ENCODE measurements at regions not wholly inside any gene's neighbourhood (a gene's known extent, or its start where the extent isn't known, plus 50 kb on each side); places are given as distances from the start of the nearest gene placed in this dataset.

DNA sequence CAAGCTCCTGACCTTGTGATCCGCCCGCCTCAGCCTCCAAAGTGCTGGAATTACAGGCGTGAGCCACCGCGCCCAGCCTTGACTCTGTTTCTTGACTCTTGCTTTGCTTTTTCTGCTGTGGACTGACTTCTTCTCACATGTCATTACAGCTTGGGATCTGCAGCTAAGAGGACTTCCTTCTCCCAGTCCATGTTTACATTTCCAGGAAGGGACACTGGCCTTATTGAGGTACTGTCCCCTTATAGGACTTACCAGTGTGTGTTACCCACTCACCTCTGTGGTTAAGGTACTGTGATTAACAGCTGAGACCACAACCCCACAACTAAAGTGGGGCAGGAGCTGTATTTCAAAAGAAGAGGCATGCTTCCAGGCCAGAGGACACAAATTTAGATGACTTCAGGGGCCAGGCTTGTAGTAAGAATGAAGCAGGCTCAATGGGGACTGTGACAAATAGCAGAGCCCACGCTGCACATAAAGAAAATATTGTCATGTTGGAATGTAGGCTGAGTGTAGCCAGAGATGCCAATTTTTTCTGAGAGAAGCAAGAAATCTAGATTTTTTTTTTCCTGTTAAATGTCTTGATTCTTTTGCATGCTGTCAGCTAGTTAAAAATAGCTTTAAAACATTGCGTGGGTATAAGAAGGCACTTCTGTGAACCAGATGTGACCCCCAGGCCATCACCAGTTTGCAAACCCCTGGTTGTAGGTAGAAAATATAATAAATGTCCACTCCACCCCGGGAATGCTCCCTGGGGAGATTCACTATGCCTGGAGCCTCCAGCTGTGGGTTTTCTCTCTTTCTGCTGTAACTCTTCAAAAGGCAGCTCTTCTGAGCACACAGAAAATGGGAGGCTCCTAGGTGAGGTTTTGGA lies 75.0 kb downstream of the PTPDC1 start:
- no peak overlapping the region for H3K27ac ChIP-seq (ENCODE audit: low read length)
- no peak overlapping the region for H2AFZ ChIP-seq (ENCODE audit: low read length)
- H3K9ac ChIP-seq (ENCODE audit: low read length) = no peak overlapping the region
- no peak overlapping the region for H3K4me3 ChIP-seq (ENCODE audit: low read length)
- no peaks in the 10 kb centered on the region for H3K27me3 ChIP-seq (ENCODE audit: low read length)
- no peaks in the 10 kb centered on the region for H3K36me3 ChIP-seq (ENCODE audit: insufficient read depth, low read length)
- H3K79me2 ChIP-seq (ENCODE audit: low read length) = no peaks in the 10 kb centered on the region
- no peak overlapping the region for H3K4me2 ChIP-seq (ENCODE audit: low read depth, low read length, poor library complexity, severe bottlenecking)
- H3K4me1 ChIP-seq (ENCODE audit: low read length) = 0 out of 2 replicates have a peak, but pooled peaks cover 3% of the 10 kb centered on the region
- no peaks in the 10 kb centered on the region for H3K9me2 ChIP-seq (replicated peaks; ENCODE audit: insufficient read depth, low read length)
- no peaks in the 10 kb centered on the region for H4K20me1 ChIP-seq (ENCODE audit: insufficient read depth, low read depth, low read length)
- DNase-seq = no peak
- no peaks in the 10 kb centered on the region for H3K9me3 ChIP-seq (ENCODE audit: low read length)

DNA sequence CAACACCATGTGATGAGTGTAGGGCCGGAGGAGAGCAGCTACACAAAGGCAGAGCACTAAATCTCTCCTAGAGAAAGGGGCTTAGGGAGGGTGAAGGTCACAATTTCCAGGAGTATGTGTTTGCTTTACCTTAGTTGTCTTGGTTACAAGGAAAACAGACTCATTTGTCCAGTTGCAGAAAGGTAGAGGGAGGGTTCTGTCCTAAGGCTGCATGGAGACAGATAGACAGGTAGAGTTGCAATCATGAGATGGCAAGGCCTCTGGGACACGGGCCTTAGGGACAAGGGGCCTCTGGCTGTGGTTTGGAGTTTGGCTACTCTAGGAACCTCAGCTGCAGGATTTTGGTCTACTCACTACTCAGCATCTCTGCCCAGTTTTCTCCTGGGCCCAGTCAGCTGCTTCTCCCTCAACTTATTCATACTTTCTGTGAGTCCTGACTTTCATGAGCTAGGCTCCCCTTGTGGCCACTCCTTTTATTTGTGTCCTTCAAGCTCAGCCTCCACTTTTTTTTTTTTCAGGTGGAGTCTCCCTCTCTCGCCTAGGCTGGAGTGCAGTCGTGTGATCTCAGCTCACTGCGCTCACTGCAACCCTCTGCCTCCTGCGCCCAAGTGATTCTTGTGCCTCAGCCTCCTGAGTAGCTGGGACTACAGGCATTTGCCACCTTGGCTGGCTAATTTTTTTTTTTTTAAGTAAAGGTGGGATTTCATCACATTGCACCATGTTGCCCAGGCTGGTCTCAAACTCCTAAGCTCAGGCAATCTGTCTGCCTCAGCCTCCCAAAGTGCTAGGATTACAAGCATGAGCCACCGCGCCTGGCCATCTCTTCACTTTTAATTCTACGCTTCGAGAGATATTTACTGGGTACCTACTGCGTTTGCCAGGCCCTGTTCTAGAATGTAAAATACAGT lies 76.6 kb downstream of the PTPDC1 start:
- Histone ChIP-seq H3K27ac (ENCODE audit: low read length) (no peak overlapping the region), H3K9ac (ENCODE audit: low read length) (no peak overlapping the region), H3K36me3 (ENCODE audit: insufficient read depth, low read length) (no peaks in the 10 kb centered on the region), H3K4me1 (ENCODE audit: low read length) (peaks cover 12% of the 10 kb centered on the region), H2AFZ (ENCODE audit: low read length) (no peak overlapping the region), H3K79me2 (ENCODE audit: low read length) (no peaks in the 10 kb centered on the region), H4K20me1 (ENCODE audit: insufficient read depth, low read depth, low read length) (no peaks in the 10 kb centered on the region), H3K4me3 (ENCODE audit: low read length) (no peak overlapping the region), H3K27me3 (ENCODE audit: low read length) (no peaks in the 10 kb centered on the region), H3K9me3 (ENCODE audit: low read length) (no peaks in the 10 kb centered on the region), H3K4me2 (ENCODE audit: low read depth, low read length, poor library complexity, severe bottlenecking) (no peak overlapping the region), H3K9me2 (replicated peaks; ENCODE audit: insufficient read depth, low read length) (no peaks in the 10 kb centered on the region)
- DNase-seq = no peak

DNA sequence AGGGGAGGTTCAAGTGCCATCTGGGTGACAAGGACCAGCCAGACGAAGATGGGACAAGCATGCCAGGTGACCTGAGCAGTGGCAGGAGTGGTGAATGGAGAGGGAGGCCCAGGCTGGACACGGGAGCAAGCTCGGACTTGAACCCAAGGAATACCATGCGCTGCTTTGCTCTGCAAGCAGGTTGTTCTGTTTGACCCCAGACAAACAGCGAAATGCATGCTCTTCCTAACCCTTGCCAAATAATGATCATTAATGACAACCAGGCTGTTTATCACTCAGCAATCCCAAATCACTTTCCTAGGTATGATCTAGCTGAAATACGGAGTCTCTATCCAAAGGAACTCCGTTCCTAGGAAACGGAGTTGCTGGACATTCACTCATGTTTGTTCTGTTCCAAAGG lies 77.4 kb downstream of the PTPDC1 start:
- no peaks in the 10 kb centered on the region for H3K36me3 ChIP-seq (ENCODE audit: insufficient read depth, low read length)
- H3K27ac ChIP-seq (ENCODE audit: low read length) = no peak overlapping the region
- no peak overlapping the region for H2AFZ ChIP-seq (ENCODE audit: low read length)
- no peaks in the 10 kb centered on the region for H3K9me2 ChIP-seq (replicated peaks; ENCODE audit: insufficient read depth, low read length)
- H3K79me2 ChIP-seq (ENCODE audit: low read length) = no peaks in the 10 kb centered on the region
- DNase-seq = no peak
- H3K9me3 ChIP-seq (ENCODE audit: low read length) = no peaks in the 10 kb centered on the region
- H3K4me1 ChIP-seq (ENCODE audit: low read length) = peaks cover 12% of the 10 kb centered on the region
- H3K4me2 ChIP-seq (ENCODE audit: low read depth, low read length, poor library complexity, severe bottlenecking) = no peak overlapping the region
- H3K9ac ChIP-seq (ENCODE audit: low read length) = no peak overlapping the region
- H4K20me1 ChIP-seq (ENCODE audit: insufficient read depth, low read depth, low read length) = no peaks in the 10 kb centered on the region
- H3K27me3 ChIP-seq (ENCODE audit: low read length) = no peaks in the 10 kb centered on the region
- H3K4me3 ChIP-seq (ENCODE audit: low read length) = no peak overlapping the region

DNA sequence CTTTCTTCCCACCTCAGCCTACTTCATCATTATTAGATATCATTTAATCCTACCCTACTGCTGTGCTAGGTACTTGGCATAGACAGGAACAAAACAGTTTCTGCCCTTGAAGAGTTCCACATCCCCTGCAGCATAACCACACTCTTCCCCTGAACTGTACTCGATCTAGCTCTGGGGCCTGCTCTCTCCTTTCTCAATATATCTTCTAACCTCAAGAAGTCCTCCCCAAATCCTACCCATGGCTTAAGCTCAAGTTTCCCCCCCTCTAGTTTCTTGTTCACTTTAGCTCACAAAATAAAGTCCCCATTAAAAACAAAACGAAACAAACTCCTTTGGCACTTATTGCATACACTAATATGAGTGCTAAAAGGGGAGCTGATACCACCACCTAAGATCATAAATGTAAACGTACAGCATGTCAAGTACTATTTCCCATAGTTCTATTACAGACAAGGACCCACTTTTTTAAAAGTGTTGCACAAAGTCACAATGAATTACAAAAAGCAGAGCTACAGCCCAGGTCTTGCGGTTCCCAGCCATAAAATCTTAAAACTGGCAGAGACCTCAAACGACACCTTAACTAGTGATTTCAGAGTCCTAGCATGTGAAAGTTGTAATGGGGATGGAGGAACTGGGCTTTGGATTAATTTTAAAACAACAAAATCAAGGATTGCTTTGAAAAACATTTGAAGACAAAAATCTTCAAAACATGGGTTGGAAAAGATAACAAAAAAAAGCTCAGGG lies 80.7 kb downstream of the PTPDC1 start:
- H3K27me3 ChIP-seq (ENCODE audit: low read length) = no peaks in the 10 kb centered on the region
- peak overlapping the region; percentile 67 for H3K4me2 ChIP-seq (ENCODE audit: low read depth, low read length, poor library complexity, severe bottlenecking)
- H4K20me1 ChIP-seq (ENCODE audit: insufficient read depth, low read depth, low read length) = peaks cover 28% of the 10 kb centered on the region
- no peak for DNase-seq
- H3K79me2 ChIP-seq (ENCODE audit: low read length) = peaks cover 32% of the 10 kb centered on the region
- no peak overlapping the region for H3K27ac ChIP-seq (ENCODE audit: low read length)
- H3K9me3 ChIP-seq (ENCODE audit: low read length) = no peaks in the 10 kb centered on the region
- peak overlapping the region; percentile 64 for H3K9ac ChIP-seq (ENCODE audit: low read length)
- no peaks in the 10 kb centered on the region for H3K9me2 ChIP-seq (replicated peaks; ENCODE audit: insufficient read depth, low read length)
- H3K4me3 ChIP-seq (ENCODE audit: low read length) = peak overlapping the region; percentile 54; the same call in 1 of the 2 replicates
- H3K36me3 ChIP-seq (ENCODE audit: insufficient read depth, low read length) = peaks cover 13% of the 10 kb centered on the region; the same call in 1 of the 2 replicates
- peak overlapping the region; percentile 83; the same call in 1 of the 2 replicates for H2AFZ ChIP-seq (ENCODE audit: low read length)
- peaks cover 33% of the 10 kb centered on the region for H3K4me1 ChIP-seq (ENCODE audit: low read length)

DNA sequence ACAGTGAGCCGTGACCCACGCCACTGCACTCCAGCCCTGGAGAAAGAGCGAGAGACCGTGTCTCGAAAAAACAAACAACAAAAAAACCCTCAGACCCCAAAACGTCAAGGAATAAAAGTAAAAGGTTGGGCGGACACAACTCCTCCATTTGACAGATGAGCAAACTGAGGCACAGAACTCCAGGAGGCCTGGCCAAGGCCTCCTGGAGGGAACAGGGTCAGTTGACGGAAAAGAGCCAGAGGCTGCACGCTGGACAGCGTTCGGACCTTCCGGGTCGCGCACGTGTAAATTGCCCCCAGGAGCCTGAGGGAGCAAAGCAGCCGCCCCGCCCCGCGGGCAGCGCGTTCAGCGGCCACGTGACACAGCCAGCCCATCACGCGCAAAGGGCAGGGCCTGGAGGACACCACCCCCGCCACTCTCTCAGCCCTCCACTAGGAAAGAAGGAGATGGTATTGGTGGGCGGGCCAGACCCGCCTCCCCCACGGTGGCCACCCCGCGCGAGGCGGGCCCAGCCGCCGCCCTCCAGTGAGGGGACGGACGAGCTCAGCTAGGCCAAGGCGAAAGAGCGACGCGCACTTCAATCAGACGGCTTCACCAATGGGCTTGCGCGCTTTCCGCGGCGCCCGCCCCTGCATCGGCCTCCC lies 81.5 kb downstream of the PTPDC1 start:
- Histone ChIP-seq H3K9ac (ENCODE audit: low read length) (peak overlapping the region; percentile 97), H3K9me3 (ENCODE audit: low read length) (no peaks in the 10 kb centered on the region)

DNA sequence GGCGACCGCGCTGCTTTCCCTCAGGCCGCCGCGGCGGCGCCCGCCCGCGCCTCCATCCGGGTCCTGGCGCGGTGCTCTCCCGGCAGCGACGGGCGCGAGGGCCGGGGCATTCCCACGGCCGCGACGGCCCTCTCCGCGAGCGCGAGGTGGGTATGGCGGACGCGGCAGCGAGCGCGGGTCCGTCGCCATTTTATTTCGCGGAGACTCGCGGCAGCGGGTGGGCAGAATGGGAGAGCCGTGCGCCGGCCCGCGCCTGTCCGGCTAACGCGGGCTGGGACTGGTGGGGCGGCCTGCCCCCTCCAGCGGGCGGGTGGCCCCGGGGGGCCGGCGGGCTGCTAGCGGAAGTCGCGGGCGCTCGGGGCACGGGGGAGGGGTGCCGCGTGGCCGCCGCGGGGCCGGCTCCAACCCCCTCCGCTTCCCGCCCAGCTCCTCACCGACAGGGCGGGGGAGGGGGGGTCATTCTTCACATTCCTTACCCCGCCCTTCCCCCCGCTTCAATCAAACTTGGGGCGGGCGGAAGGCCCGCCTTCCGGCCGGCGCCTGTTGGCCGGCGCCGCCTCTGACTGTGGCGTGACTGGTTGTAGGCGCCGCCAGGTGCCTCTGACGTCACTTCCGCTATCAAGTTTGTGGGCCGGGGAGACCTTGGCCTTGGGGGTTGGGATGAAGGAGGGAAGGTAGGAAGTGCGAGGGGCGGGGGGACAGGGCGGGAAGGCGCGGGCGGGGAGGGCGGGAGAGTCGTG lies 82.1 kb downstream of the PTPDC1 start:
- DNase-seq = peak; percentile 99
- Histone ChIP-seq H2AFZ (ENCODE audit: low read length) (no peak overlapping the region), H3K79me2 (ENCODE audit: low read length) (peaks cover 46% of the 10 kb centered on the region), H3K36me3 (ENCODE audit: insufficient read depth, low read length) (peaks cover 21% of the 10 kb centered on the region; the same call in 1 of the 2 replicates), H3K9ac (ENCODE audit: low read length) (peak overlapping the region; percentile 97), H3K27ac (ENCODE audit: low read length) (peak overlapping the region; percentile 90), H3K4me2 (ENCODE audit: low read depth, low read length, poor library complexity, severe bottlenecking) (peak overlapping the region; percentile 65), H4K20me1 (ENCODE audit: insufficient read depth, low read depth, low read length) (peaks cover 40% of the 10 kb centered on the region), H3K4me1 (ENCODE audit: low read length) (peaks cover 46% of the 10 kb centered on the region), H3K4me3 (ENCODE audit: low read length) (peak overlapping the region; percentile 99), H3K9me2 (replicated peaks; ENCODE audit: insufficient read depth, low read length) (no peaks in the 10 kb centered on the region), H3K9me3 (ENCODE audit: low read length) (no peaks in the 10 kb centered on the region), H3K27me3 (ENCODE audit: low read length) (no peaks in the 10 kb centered on the region)

More for the DNA sequence above, 81.5 kb downstream of the PTPDC1 start:
- Histone ChIP-seq H2AFZ (ENCODE audit: low read length) (peak overlapping the region; percentile 83), H3K9me2 (replicated peaks; ENCODE audit: insufficient read depth, low read length) (no peaks in the 10 kb centered on the region), H3K4me3 (ENCODE audit: low read length) (peak overlapping the region; percentile 99; the same call in 1 of the 2 replicates), H3K4me1 (ENCODE audit: low read length) (peaks cover 40% of the 10 kb centered on the region), H3K36me3 (ENCODE audit: insufficient read depth, low read length) (peaks cover 18% of the 10 kb centered on the region; the same call in 1 of the 2 replicates), H4K20me1 (ENCODE audit: insufficient read depth, low read depth, low read length) (peaks cover 36% of the 10 kb centered on the region), H3K4me2 (ENCODE audit: low read depth, low read length, poor library complexity, severe bottlenecking) (peak overlapping the region; percentile 67), H3K27me3 (ENCODE audit: low read length) (no peaks in the 10 kb centered on the region), H3K27ac (ENCODE audit: low read length) (peak overlapping the region; percentile 90), H3K79me2 (ENCODE audit: low read length) (peaks cover 39% of the 10 kb centered on the region)
- DNase-seq = peak; percentile 98

DNA sequence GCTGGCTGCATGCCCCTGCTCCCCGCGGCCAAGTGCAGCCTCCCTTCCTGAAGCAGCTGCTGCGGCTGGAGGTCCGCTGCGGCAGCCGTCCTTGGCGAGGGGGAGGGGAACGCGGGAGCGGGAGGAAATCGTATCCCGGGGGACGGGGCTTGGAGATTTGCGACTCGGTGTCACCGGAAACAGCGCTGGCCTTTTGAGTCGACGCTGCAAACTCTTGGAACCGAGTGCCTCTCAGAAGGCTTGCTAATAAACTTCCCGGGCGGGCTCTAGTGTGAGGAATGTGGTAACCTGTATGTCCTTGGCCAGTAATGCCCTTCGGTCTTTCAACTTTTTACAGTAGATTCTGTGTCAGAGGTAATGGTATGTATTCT lies 82.7 kb downstream of the PTPDC1 start:
- H3K4me2 ChIP-seq (ENCODE audit: low read depth, low read length, poor library complexity, severe bottlenecking) = peak overlapping the region; percentile 81
- H3K36me3 ChIP-seq (ENCODE audit: insufficient read depth, low read length) = peaks cover 22% of the 10 kb centered on the region; the same call in 1 of the 2 replicates
- no peak overlapping the region for H2AFZ ChIP-seq (ENCODE audit: low read length)
- H3K9me3 ChIP-seq (ENCODE audit: low read length) = no peaks in the 10 kb centered on the region
- peaks cover 51% of the 10 kb centered on the region for H3K4me1 ChIP-seq (ENCODE audit: low read length)
- no peaks in the 10 kb centered on the region for H3K27me3 ChIP-seq (ENCODE audit: low read length)
- peak overlapping the region; percentile 85 for H3K27ac ChIP-seq (ENCODE audit: low read length)
- H3K4me3 ChIP-seq (ENCODE audit: low read length) = peak overlapping the region; percentile 99
- H3K79me2 ChIP-seq (ENCODE audit: low read length) = peaks cover 52% of the 10 kb centered on the region
- peak overlapping the region; percentile 93 for H3K9ac ChIP-seq (ENCODE audit: low read length)
- H4K20me1 ChIP-seq (ENCODE audit: insufficient read depth, low read depth, low read length) = peaks cover 43% of the 10 kb centered on the region
- H3K9me2 ChIP-seq (replicated peaks; ENCODE audit: insufficient read depth, low read length) = no peaks in the 10 kb centered on the region
- DNase-seq = no peak
